PC-9 (cell line): ENCODE measurements at regions not wholly inside any gene's neighbourhood (a gene's known extent, or its start where the extent isn't known, plus 50 kb on each side); places are given as distances from the start of the nearest gene placed in this dataset.

Source experiments
- EZH2 ChIP-seq: fragments of 200-600 bp; sonication (generic); IDR thresholded peaks from 2 replicates; pipeline ENCODE4 v1.8.0; 2017; ENCODE audit warnings: antibody characterized with exemption, low read depth
- TF ChIP-seq, protein P1 (sequence below): fragments of 200-600 bp; sonication (generic); conservative IDR thresholded peaks from 2 replicates; pipeline ENCODE4 v1.6.1; 2017; ENCODE audit warnings: mixed run types, antibody characterized with exemption, mild to moderate bottlenecking, moderate library complexity

DNA sequence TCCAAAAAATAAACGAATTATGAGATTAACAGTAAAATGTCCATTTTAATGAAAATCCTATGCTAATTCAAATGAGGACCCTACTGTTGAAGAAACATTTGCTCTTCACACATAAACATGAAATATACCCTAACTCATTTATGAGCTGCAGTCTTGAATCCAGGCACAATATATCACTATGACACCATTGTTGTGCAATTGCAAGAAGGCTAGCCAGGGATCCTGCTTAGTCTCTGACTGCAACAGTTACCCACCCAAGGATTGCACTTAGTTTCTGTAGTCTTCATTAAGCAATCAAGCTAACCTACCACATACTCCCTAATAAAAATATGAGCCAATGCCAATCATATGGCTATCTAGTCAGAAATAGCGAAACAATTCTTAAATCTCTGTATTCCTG, 981.0 kb upstream of the FAT3 start:
- TF ChIP-seq, protein P1, sequence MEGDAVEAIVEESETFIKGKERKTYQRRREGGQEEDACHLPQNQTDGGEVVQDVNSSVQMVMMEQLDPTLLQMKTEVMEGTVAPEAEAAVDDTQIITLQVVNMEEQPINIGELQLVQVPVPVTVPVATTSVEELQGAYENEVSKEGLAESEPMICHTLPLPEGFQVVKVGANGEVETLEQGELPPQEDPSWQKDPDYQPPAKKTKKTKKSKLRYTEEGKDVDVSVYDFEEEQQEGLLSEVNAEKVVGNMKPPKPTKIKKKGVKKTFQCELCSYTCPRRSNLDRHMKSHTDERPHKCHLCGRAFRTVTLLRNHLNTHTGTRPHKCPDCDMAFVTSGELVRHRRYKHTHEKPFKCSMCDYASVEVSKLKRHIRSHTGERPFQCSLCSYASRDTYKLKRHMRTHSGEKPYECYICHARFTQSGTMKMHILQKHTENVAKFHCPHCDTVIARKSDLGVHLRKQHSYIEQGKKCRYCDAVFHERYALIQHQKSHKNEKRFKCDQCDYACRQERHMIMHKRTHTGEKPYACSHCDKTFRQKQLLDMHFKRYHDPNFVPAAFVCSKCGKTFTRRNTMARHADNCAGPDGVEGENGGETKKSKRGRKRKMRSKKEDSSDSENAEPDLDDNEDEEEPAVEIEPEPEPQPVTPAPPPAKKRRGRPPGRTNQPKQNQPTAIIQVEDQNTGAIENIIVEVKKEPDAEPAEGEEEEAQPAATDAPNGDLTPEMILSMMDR, result no peak
- TF ChIP-seq EZH2, result no peak
